ENCODE measurements at regions not wholly inside any gene's neighbourhood (a gene's known extent, or its start where the extent isn't known, plus 50 kb on each side); places are given as distances from the start of the nearest gene placed in this dataset.

DNA sequence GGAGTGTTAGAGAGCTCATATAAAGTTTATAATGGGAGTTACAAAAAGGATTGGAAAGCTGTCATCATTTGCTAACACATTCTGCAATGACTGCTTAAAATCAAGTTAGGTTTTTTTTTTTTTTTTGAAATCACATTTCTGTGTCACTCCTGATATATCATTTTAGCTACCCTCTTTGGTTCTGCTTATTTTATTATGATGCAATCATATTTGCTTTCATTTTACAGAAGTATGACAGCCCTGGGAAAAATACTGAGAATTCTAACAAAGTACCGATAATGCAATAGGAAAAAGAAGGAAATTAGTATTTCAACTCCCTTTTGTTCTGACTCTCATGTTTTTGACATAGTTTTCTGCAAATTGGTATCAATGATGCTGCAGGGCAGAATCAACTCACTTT, 71.6 kb upstream of the MDGA2 start:
- DNase-seq: no peak

- no peak for DNase-seq
Observed at GRCh38 chr14:47744155-47744554, 68.8 kb upstream of the MDGA2 start.

- DNase-seq: no peak
Observed at GRCh38 chr14:47739541-47739940, 64.1 kb upstream of the MDGA2 start.

DNA sequence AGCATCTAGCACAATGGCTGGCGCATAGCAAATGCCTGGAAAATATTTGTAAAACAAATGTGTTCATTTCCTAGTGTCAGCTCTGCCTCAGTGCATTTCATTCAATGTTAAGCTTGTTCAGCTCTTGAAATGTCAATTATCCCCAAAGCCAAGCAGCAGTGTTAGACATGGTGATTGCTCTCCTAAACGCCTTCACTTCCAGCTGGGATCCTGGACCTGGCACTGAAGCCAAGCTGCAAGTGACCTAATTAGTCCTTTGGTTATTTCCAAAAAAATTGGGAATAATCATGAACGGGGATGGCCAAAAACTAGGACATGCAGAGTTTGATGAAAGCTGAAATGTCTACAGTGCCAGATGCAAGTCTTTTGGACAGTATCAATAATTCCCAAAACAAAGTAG, 54.9 kb upstream of the MDGA2 start:
- no peak for DNase-seq
